Neural cell (in vitro differentiated cells): ENCODE measurements at regions not wholly inside any gene's neighbourhood (a gene's known extent, or its start where the extent isn't known, plus 50 kb on each side); places are given as distances from the start of the nearest gene placed in this dataset.

Experiments used
- H2AFZ ChIP-seq: fragments of 200-600, 300-800 bp; sonication (generic), shearing (Covaris generic); 2 replicates; pipeline ENCODE4 v1.6.0; 2014; ENCODE audit warnings: low read depth, mild to moderate bottlenecking, antibody characterized with exemption, low read length, moderate library complexity
- H3F3A ChIP-seq: fragments of 200-600 bp; shearing (Covaris generic); 2 replicates; pipeline ENCODE4 v1.6.1; 2016; ENCODE audit warnings: mild to moderate bottlenecking, moderate library complexity, mixed read lengths, antibody characterized with exemption, low read length; ENCODE audit not compliant: insufficient read depth, poor library complexity, severe bottlenecking
- H3K27ac ChIP-seq: fragments of 200-600, 300-800 bp; sonication (generic), shearing (Covaris generic); 2 replicates; pipeline ENCODE4 v1.5.1; 2014; ENCODE audit warnings: mild to moderate bottlenecking, low read length, moderate library complexity
- H3K27me3 ChIP-seq: fragments of 300-800, 200-600 bp; sonication (generic), shearing (Covaris generic); 2 replicates; pipeline ENCODE4 v1.6.0; 2014; ENCODE audit warnings: mild to moderate bottlenecking, low read depth, low read length, moderate library complexity; ENCODE audit not compliant: insufficient read depth
- H3K36me3 ChIP-seq: fragments of 300-800, 200-600 bp; sonication (generic), shearing (Covaris generic); 2 replicates; pipeline ENCODE4 v1.5.1; 2014; ENCODE audit warnings: mild to moderate bottlenecking, antibody characterized with exemption, low read length, moderate library complexity; ENCODE audit not compliant: insufficient read depth
- H3K4me2 ChIP-seq: fragments of 300-800, 200-600 bp; sonication (generic), shearing (Covaris generic); 2 replicates; pipeline ENCODE4 v1.6.0; 2014; ENCODE audit warnings: mild to moderate bottlenecking, low read length
- H3K4me3 ChIP-seq: fragments of 300-800, 200-600 bp; sonication (generic), shearing (Covaris generic); 2 replicates; pipeline ENCODE4 v1.5.1; 2014; ENCODE audit warnings: mild to moderate bottlenecking, low read length, moderate library complexity
- H3K79me2 ChIP-seq: fragments of 200-600 bp; shearing (Covaris generic); replicated peaks from 2 replicates; pipeline ENCODE4 v1.6.0; 2014; ENCODE audit warnings: mild to moderate bottlenecking, low read length, moderate library complexity; ENCODE audit not compliant: insufficient read depth
- H3K9ac ChIP-seq: fragments of 300-800, 200-600 bp; sonication (generic), shearing (Covaris generic); 2 replicates; pipeline ENCODE4 v1.6.1; 2016; ENCODE audit warnings: mild to moderate bottlenecking, low read length, mixed read lengths
- H3K9me2 ChIP-seq: fragments of 200-600 bp; shearing (Covaris generic); 2 replicates; pipeline ENCODE4 v1.6.1; 2016; ENCODE audit warnings: mild to moderate bottlenecking, low read length, mixed read lengths; ENCODE audit not compliant: insufficient read depth
- H3K9me3 ChIP-seq: fragments of 200-600, 300-800 bp; sonication (generic), shearing (Covaris generic); 2 replicates; pipeline ENCODE4 v1.6.1; 2016; ENCODE audit warnings: mild to moderate bottlenecking, mixed run types, low read length, moderate library complexity, mixed read lengths
- H4K20me1 ChIP-seq: fragments of 200-600 bp; shearing (Covaris generic); 2 replicates; pipeline ENCODE4 v1.6.1; 2016; ENCODE audit warnings: mild to moderate bottlenecking, mixed run types; ENCODE audit not compliant: insufficient read depth
- CTCF ChIP-seq: fragments of 450-650 bp; IDR thresholded peaks from 2 replicates; pipeline ENCODE4 v1.5.1; 2014; ENCODE audit warnings: antibody characterized with exemption, mild to moderate bottlenecking, moderate library complexity; ENCODE audit not compliant: poor library complexity, severe bottlenecking
- EP300 ChIP-seq: fragments of 450-650 bp; conservative IDR thresholded peaks from 2 replicates; pipeline ENCODE4 v1.6.1; 2014; ENCODE audit warnings: antibody characterized with exemption, mild to moderate bottlenecking, moderate library complexity; ENCODE audit not compliant: poor library complexity, severe bottlenecking
- EZH2 ChIP-seq: fragments of 200-600, 300-800 bp; shearing (Covaris generic), sonication (generic); IDR thresholded peaks from 2 replicates; pipeline ENCODE4 v1.6.1; 2014; ENCODE audit warnings: antibody characterized with exemption, low read length, borderline replicate concordance, mild to moderate bottlenecking; ENCODE audit not compliant: insufficient read depth, poor library complexity, severe bottlenecking
- MXI1 ChIP-seq: fragments of 450-650 bp; conservative IDR thresholded peaks from 2 replicates; pipeline ENCODE4 v1.6.1; 2014; ENCODE audit warnings: antibody characterized with exemption, mild to moderate bottlenecking; ENCODE audit not compliant: poor library complexity, severe bottlenecking
- POLR2AphosphoS5 ChIP-seq: IDR thresholded peaks from 2 replicates; pipeline ENCODE4 v1.6.1; 2012
- RAD21 ChIP-seq: fragments of 450-650 bp; conservative IDR thresholded peaks from 2 replicates; pipeline ENCODE4 v1.6.1; 2014; ENCODE audit warnings: antibody characterized with exemption, mild to moderate bottlenecking, moderate library complexity
- REST ChIP-seq: IDR thresholded peaks from 2 replicates; pipeline ENCODE4 v1.6.1; 2012; ENCODE audit warnings: borderline replicate concordance
- SMC3 ChIP-seq: fragments of 450-650 bp; conservative IDR thresholded peaks from 2 replicates; pipeline ENCODE4 v1.6.1; 2014; ENCODE audit warnings: antibody characterized with exemption, mild to moderate bottlenecking, moderate library complexity; ENCODE audit not compliant: poor library complexity
- TAF1 ChIP-seq: IDR thresholded peaks from 2 replicates; pipeline ENCODE4 v1.6.1; 2012; ENCODE audit warnings: low read depth

- no peaks in the 10 kb centered on the region for H4K20me1 ChIP-seq
- no peaks in the 10 kb centered on the region for H3K36me3 ChIP-seq
- no peaks in the 10 kb centered on the region for H3K9me3 ChIP-seq
- no peak overlapping the region for H3K9ac ChIP-seq
- H3K79me2 ChIP-seq = no peaks in the 10 kb centered on the region
- no peak overlapping the region for H2AFZ ChIP-seq
- H3K27ac ChIP-seq = no peak overlapping the region
- no peak overlapping the region for H3K4me2 ChIP-seq
- H3K4me3 ChIP-seq = no peak overlapping the region
- H3F3A ChIP-seq = no peaks in the 10 kb centered on the region
- TF ChIP-seq RAD21 = no peak
- TF ChIP-seq SMC3 = no peak
- TF ChIP-seq TAF1 = no peak
- TF ChIP-seq REST = no peak
- no peak for TF ChIP-seq MXI1
- TF ChIP-seq POLR2AphosphoS5 = no peak
- no peak for TF ChIP-seq CTCF
- no peak for TF ChIP-seq EP300
- TF ChIP-seq EZH2 = no peak
- no peaks in the 10 kb centered on the region for H3K27me3 ChIP-seq
- H3K9me2 ChIP-seq = no peaks in the 10 kb centered on the region
Observed at GRCh38 chr2:192579965-192580700, 385.4 kb upstream of the TMEFF2 start.

GRCh38 chr2:192578780-192579179 is 384.0 kb upstream of the TMEFF2 start:
- TF ChIP-seq REST (no peak), POLR2AphosphoS5 (no peak), RAD21 (no peak), EZH2 (no peak), EP300 (no peak), TAF1 (no peak), SMC3 (no peak), MXI1 (no peak), CTCF (no peak)
- H3K79me2 ChIP-seq = no peaks in the 10 kb centered on the region

More at GRCh38 chr2:192578780-192579179, 384.0 kb upstream of the TMEFF2 start:
- Histone ChIP-seq H3F3A (no peaks in the 10 kb centered on the region), H3K4me3 (no peak overlapping the region), H3K27me3 (no peaks in the 10 kb centered on the region), H3K9me2 (no peaks in the 10 kb centered on the region), H3K9me3 (no peaks in the 10 kb centered on the region), H2AFZ (no peak overlapping the region), H3K4me2 (no peak overlapping the region), H3K27ac (no peak overlapping the region), H3K36me3 (no peaks in the 10 kb centered on the region), H3K9ac (no peak overlapping the region), H4K20me1 (no peaks in the 10 kb centered on the region)
